Breast epithelium (tissue), 4 donors: ENCODE measurements at regions not wholly inside any gene's neighbourhood (a gene's known extent, or its start where the extent isn't known, plus 50 kb on each side); places are given as distances from the start of the nearest gene placed in this dataset.

Experiments used
- DNase-seq, 2 donors: peaks; one replicate each; pipeline ENCODE4 v3.0.0-alpha.2; 2019; ENCODE audit warnings: low spot score in 2 of 2
- H3K27ac ChIP-seq, 2 donors: fragments of 200-600 bp; sonication (generic) in 1 of 2; one replicate each; pipeline ENCODE4 v1.5.1; 2016 to 2019; ENCODE audit warnings: mild to moderate bottlenecking in 1 of 2
- H3K27me3 ChIP-seq, 2 donors: fragments of 200-600 bp; sonication (generic) in 1 of 2; one replicate each; pipeline versions ENCODE4 v1.5.1 to v1.6.0; 2017 to 2019; ENCODE audit warnings: control low read depth in 1 of 2, mild to moderate bottlenecking in 1 of 2
- H3K36me3 ChIP-seq: fragments of 200-600 bp; one replicate; pipeline ENCODE4 v1.5.1; 2019
- H3K4me1 ChIP-seq, 2 donors: fragments of 200-600 bp; sonication (generic); one replicate each; pipeline ENCODE4 v1.5.1; 2016 to 2019; ENCODE audit warnings: control low read depth in 1 of 2
- H3K4me3 ChIP-seq, 3 donors: fragments of 200-600 bp; sonication (generic); 1 replicate in 2 of 3; 2 replicates in 1 of 3; pipeline ENCODE4 v1.5.1; 2016 to 2019; ENCODE audit warnings: mild to moderate bottlenecking in 3 of 3, moderate library complexity in 2 of 3
- H3K9me3 ChIP-seq, 2 donors: fragments of 200-600 bp; sonication (generic) in 1 of 2; one replicate each; pipeline ENCODE4 v1.5.1; 2016 to 2019; ENCODE audit warnings: control low read depth in 1 of 2
- CTCF ChIP-seq, 3 donors: fragments of 450-650 bp; IDR thresholded peaks; one replicate each; pipeline ENCODE4 v1.5.1; 2016 to 2017; ENCODE audit warnings: antibody characterized with exemption in 3 of 3, mild to moderate bottlenecking in 3 of 3, moderate library complexity in 3 of 3
- POLR2A ChIP-seq: fragments of 450-650 bp; IDR thresholded peaks from one replicate; pipeline ENCODE4 v1.6.1; 2016; ENCODE audit warnings: antibody characterized with exemption, mild to moderate bottlenecking, moderate library complexity
- POLR2AphosphoS5 ChIP-seq, 3 donors: sonication (generic); formaldehyde crosslinking; IDR thresholded peaks; one replicate each; pipeline ENCODE4 v1.6.1; 2017; ENCODE audit warnings: antibody characterized with exemption in 3 of 3
- intact Hi-C: fragments of 100-400 bp; cut with DNase I; formaldehyde crosslinking; loops from one replicate; pipeline ENCODE4 v1.15.1; 2023; ENCODE audit warnings: low total_unique reads

DNA sequence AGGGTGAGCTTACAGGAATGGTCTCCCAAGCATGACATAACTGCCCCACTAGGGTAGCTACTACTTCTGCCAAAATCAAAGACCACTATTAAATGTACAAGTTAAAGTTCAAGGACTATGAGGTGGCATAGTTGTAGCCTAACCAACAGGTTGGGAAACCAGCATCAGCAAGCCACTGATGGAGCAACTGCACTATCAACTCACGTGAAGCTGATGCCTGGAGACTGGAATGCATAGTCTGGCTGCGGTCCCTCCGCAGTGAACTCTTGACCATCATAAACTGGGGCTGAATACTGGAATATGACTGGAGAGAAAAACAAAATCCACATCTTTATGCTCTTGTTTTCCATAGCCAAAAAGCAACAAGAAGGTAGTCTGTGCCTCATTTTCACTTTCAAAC is 541.4 kb downstream of the DNAJB9 start:
- DNase-seq, result no peak
- Histone ChIP-seq H3K27ac (no peak overlapping the region), H3K27me3 (no peaks in the 10 kb centered on the region), H3K4me3 (no peak overlapping the region), H3K9me3 (no peaks in the 10 kb centered on the region), H3K36me3 (no peaks in the 10 kb centered on the region), H3K4me1 (no peaks in the 10 kb centered on the region)
- TF ChIP-seq POLR2A, result no peak
- no peak for TF ChIP-seq CTCF (IDR thresholded peaks at IDR 0.05)
- TF ChIP-seq POLR2AphosphoS5 (IDR thresholded peaks at IDR 0.05), result no peak
- intact Hi-C loops, result no loop called here

DNA sequence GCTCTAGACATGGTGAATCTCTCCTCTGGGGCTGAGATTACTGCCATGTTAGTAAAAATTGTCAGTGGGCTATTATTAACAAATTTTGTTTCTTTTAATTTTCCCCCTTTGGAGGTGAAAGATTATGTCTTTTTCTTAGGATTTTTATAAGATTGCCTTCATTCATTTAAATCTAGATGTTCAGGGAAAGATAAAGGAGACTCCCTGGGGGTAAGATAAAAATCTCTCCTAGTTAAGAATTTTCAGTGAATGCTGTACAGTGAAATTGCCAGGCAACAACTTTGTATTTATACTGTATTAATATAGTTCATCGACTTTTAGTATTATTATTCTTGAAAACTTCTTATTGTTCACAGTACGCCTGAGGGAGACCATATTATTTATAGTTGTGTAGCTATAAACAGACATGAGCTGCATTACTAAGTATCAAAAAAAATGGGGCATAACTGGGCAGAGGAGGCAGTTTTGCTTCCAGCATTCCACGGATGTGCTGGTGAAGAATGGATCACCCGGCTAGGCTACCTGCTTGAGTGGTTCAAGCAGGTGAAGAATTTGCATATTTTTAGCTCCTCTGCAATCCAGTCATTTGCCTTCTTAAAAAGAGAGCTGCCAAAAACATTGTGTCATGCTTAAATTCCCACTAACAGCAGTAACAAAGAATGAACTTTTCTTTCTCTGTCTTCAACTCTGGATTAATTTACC is 552.1 kb downstream of the DNAJB9 start:
- no peaks in the 10 kb centered on the region for H3K9me3 ChIP-seq
- no peaks in the 10 kb centered on the region for H3K4me1 ChIP-seq
- intact Hi-C loops, result no loop called here
- no peaks in the 10 kb centered on the region for H3K27me3 ChIP-seq
- no peaks in the 10 kb centered on the region for H3K36me3 ChIP-seq
- H3K27ac ChIP-seq, result no peak overlapping the region
- DNase-seq, result no peak
- H3K4me3 ChIP-seq, result no peak overlapping the region
- no peak for TF ChIP-seq CTCF (IDR thresholded peaks at IDR 0.05)
- no peak for TF ChIP-seq POLR2AphosphoS5 (IDR thresholded peaks at IDR 0.05)
- TF ChIP-seq POLR2A, result no peak

GRCh38 chr7:109125001-109125400 is 555.3 kb downstream of the DNAJB9 start:
- intact Hi-C loops, result no loop called here
- Histone ChIP-seq H3K9me3 (no peaks in the 10 kb centered on the region), H3K36me3 (no peaks in the 10 kb centered on the region), H3K27ac (no peak overlapping the region), H3K4me1 (no peaks in the 10 kb centered on the region), H3K4me3 (no peak overlapping the region), H3K27me3 (no peaks in the 10 kb centered on the region)
- TF ChIP-seq POLR2A, result no peak
- DNase-seq, result no peak

DNA sequence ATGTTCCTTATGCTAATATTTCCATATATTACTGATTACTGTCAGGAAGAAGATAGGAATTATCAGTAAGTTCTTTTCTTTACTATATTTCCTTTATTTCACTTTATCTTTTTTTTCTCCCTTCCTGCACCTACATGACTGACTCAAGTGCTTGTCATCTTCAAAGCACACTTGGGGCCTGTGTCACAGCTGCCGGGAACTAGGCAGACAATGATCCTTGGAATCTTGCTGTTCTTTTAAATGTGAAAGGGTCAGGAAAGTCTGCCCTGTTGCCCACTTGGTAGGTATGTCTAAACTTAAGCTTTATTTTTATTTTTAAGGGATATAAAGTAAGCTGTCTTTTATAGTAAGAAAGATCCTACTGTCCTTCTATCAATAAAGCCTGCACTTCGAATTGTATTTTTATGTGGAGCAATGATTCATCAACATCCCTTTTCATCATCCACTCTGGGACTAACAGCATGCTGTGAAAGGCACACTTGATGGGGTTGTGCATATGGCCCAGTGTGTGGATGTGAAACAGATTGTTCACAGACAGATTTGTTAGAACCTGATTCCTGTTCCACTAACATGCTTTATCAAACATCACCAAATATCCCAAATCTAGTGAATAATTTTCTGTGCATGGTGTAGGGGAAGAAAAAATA is 556.9 kb downstream of the DNAJB9 start:
- TF ChIP-seq POLR2A (no peak), CTCF (IDR thresholded peaks at IDR 0.05) (no peak), POLR2AphosphoS5 (IDR thresholded peaks at IDR 0.05) (no peak)

GRCh38 chr7:109127145-109127544 is 557.5 kb downstream of the DNAJB9 start:
- Histone ChIP-seq H3K27ac (no peak overlapping the region), H3K9me3 (no peaks in the 10 kb centered on the region), H3K36me3 (no peaks in the 10 kb centered on the region), H3K4me1 (no peaks in the 10 kb centered on the region), H3K27me3 (no peaks in the 10 kb centered on the region), H3K4me3 (no peak overlapping the region)
- intact Hi-C loops, result no loop called here
- no peak for TF ChIP-seq POLR2A
- TF ChIP-seq CTCF (IDR thresholded peaks at IDR 0.05), result no peak
- no peak for TF ChIP-seq POLR2AphosphoS5 (IDR thresholded peaks at IDR 0.05)
- no peak for DNase-seq

More for the DNA sequence above, 556.9 kb downstream of the DNAJB9 start:
- H3K27ac ChIP-seq, result no peak overlapping the region
- H3K4me1 ChIP-seq, result no peaks in the 10 kb centered on the region
- H3K36me3 ChIP-seq, result no peaks in the 10 kb centered on the region
- no peaks in the 10 kb centered on the region for H3K27me3 ChIP-seq
- no peaks in the 10 kb centered on the region for H3K9me3 ChIP-seq
- no peak overlapping the region for H3K4me3 ChIP-seq
- intact Hi-C loops, result no loop called here
- no peak for DNase-seq
